GM12878 (cell line): ENCODE measurements at regions not wholly inside any gene's neighbourhood (a gene's known extent, or its start where the extent isn't known, plus 50 kb on each side); places are given as distances from the start of the nearest gene placed in this dataset.

Experiments used
- ATAC-seq: fragments of 200-7000 bp; cut with Tn5 transposase; 3 replicates; pipeline ENCODE4 v1.9.1; 2020; ENCODE audit warnings: mild to moderate bottlenecking, moderate library complexity
- BruUV-seq: library from RNA; stranded (reverse); fragments of 400-500 nt; replicated peaks from 2 replicates; lab custom pipeline; 2021; lab: Mats Ljungman, UMichigan
- CTCF ChIA-PET: fragments of 300-600 bp; sonication (Branson Sonifier 250); formaldehyde crosslinking; extraction: SDS; loops from one replicate; lab custom pipeline; 2021; ENCODE audit warnings: inconsistent platforms; lab: Yijun Ruan, JAX
- POLR2A ChIA-PET: fragments of 350-600 bp; formaldehyde crosslinking; extraction: SDS; loops from one replicate; lab custom pipeline; 2021; ENCODE audit warnings: inconsistent platforms; lab: Charles Lee
- RAD21 ChIA-PET: fragments of 300-600 bp; sonication (Branson Sonifier 250); formaldehyde crosslinking; loops from one replicate; lab custom pipeline; 2023; ENCODE audit warnings: antibody characterized with exemption; ENCODE audit not compliant: unreplicated experiment; lab: Charles Lee
- SMC1A ChIA-PET: fragments of 300-600 bp; sonication (Branson Sonifier 250); formaldehyde crosslinking; loops from one replicate; lab custom pipeline; 2023; ENCODE audit not compliant: unreplicated experiment, uncharacterized antibody; lab: Charles Lee
- DNase-seq: peaks from one replicate; pipeline ENCODE4 v3.0.0-alpha.2; 2011; ENCODE audit warnings: low read depth, low spot score
- FAIRE-seq: peaks from 3 replicates; lab custom pipeline; 2011; peaks lifted over from hg19 to GRCh38; lab: Jason Lieb, UNC
- H2AFZ ChIP-seq: 2 replicates; pipeline ENCODE4 v1.6.0; 2011; ENCODE audit warnings: low read depth, low read length, control low read depth; ENCODE audit not compliant: control insufficient read depth
- H3K27ac ChIP-seq: 2 replicates; pipeline ENCODE4 v1.5.1; 2011; ENCODE audit warnings: control low read depth; ENCODE audit not compliant: control insufficient read depth, insufficient read depth
- H3K27me3 ChIP-seq, 2 experiments: replicated peaks in 1 of 2; 2 replicates each; pipeline versions ENCODE4 v1.6.0 to v1.6.1; 2011; ENCODE audit warnings: low read length in 1 of 2; ENCODE audit not compliant: control insufficient read depth in 2 of 2, insufficient read depth in 2 of 2
- H3K36me3 ChIP-seq, 2 experiments: 2 replicates each; pipeline ENCODE4 v1.5.1; 2011; ENCODE audit warnings: low read length in 1 of 2; ENCODE audit not compliant: control insufficient read depth in 2 of 2, insufficient read depth in 2 of 2
- H3K4me1 ChIP-seq: 2 replicates; pipeline ENCODE4 v1.6.1; 2011; ENCODE audit warnings: mild to moderate bottlenecking, low read length, moderate library complexity, mixed read lengths; ENCODE audit not compliant: control insufficient read depth, insufficient read depth
- H3K4me2 ChIP-seq: 2 replicates; pipeline ENCODE4 v1.6.0; 2011; ENCODE audit warnings: control low read depth; ENCODE audit not compliant: control insufficient read depth, insufficient read depth
- H3K4me3 ChIP-seq: fragments of 200-600 bp; sonication (generic); 2 replicates; pipeline ENCODE4 v1.5.1; 2016
- H3K79me2 ChIP-seq: 2 replicates; pipeline ENCODE4 v1.6.0; 2011; ENCODE audit warnings: low read length; ENCODE audit not compliant: control insufficient read depth, insufficient read depth
- H3K9ac ChIP-seq: 2 replicates; pipeline ENCODE4 v1.8.0; 2011; ENCODE audit warnings: low read length, control low read depth, mixed read lengths; ENCODE audit not compliant: control insufficient read depth, insufficient read depth
- H3K9me3 ChIP-seq: replicated peaks from 3 replicates; pipeline ENCODE4 v1.5.1; 2011; ENCODE audit warnings: mild to moderate bottlenecking, low read length; ENCODE audit not compliant: control insufficient read depth, insufficient read depth
- H4K20me1 ChIP-seq: 2 replicates; pipeline ENCODE4 v1.6.0; 2011; ENCODE audit not compliant: control insufficient read depth, insufficient read depth
- ATF7 ChIP-seq: fragments of 450-650 bp; IDR thresholded peaks from 2 replicates; pipeline ENCODE4 v1.6.1; 2016; ENCODE audit warnings: low read depth, mild to moderate bottlenecking
- BMI1 ChIP-seq: fragments of 450-650 bp; IDR thresholded peaks from 2 replicates; pipeline ENCODE4 v1.6.1; 2016; ENCODE audit warnings: mild to moderate bottlenecking, moderate library complexity, borderline replicate concordance
- CREM ChIP-seq: IDR thresholded peaks from 2 replicates; pipeline ENCODE4 v1.6.1; 2014; ENCODE audit warnings: antibody characterized with exemption, low read depth
- HDGF ChIP-seq: fragments of 450-650 bp; IDR thresholded peaks from 2 replicates; pipeline ENCODE4 v1.6.1; 2016; ENCODE audit warnings: antibody characterized with exemption
- SMAD1 ChIP-seq: fragments of 450-650 bp; IDR thresholded peaks from 2 replicates; pipeline ENCODE4 v1.6.1; 2018; ENCODE audit warnings: mild to moderate bottlenecking, low read depth; ENCODE audit not compliant: partially characterized antibody
- ZBED1 ChIP-seq: IDR thresholded peaks from 2 replicates; pipeline ENCODE4 v1.6.1; 2016; ENCODE audit warnings: borderline replicate concordance
- ZNF274 ChIP-seq: IDR thresholded peaks from one replicate; pipeline ENCODE4 v1.8.0; 2011; ENCODE audit not compliant: insufficient read length, insufficient read depth
- WGBS: methylation state at CpG from one replicate; pipeline ENCODE4 v1.1.6; 2016; ENCODE audit warnings: low lambda C conversion rate; ENCODE audit not compliant: insufficient replicate concordance, insufficient coverage; ENCODE audit errors: missing lambda C conversion rate; 5-methylcytosine and 5-hydroxymethylcytosine counted together
- in situ Hi-C: fragments of 300-500 bp; cut with MboI; formaldehyde crosslinking; loops from 9 replicates; pipeline ENCODE4 v1.14.3; 2018; ENCODE audit warnings: mixed read lengths
- intact Hi-C: fragments of 100-400 bp; cut with micrococcal nuclease; formaldehyde crosslinking; loops from one replicate; pipeline ENCODE4 v1.14.2; 2022; ENCODE audit not compliant: unreplicated experiment
- TF ChIP-seq, protein P1 (sequence below): IDR thresholded peaks from 2 replicates; pipeline ENCODE4 v1.6.1; 2011; ENCODE audit warnings: low read depth, low read length, improper control_type of control experiment, borderline replicate concordance
- TF ChIP-seq, protein P2 (sequence below): fragments of 150-350 bp; IDR thresholded peaks from 2 replicates; pipeline ENCODE4 v1.6.1; 2016; ENCODE audit warnings: low read depth, low read length
- TF ChIP-seq, protein P3 (sequence below): IDR thresholded peaks from 2 replicates; pipeline ENCODE4 v1.6.1; 2012; ENCODE audit warnings: low read depth, low read length, improper control_type of control experiment
- TF ChIP-seq, protein P4 (sequence below): fragments of 450-650 bp; IDR thresholded peaks from 2 replicates; pipeline ENCODE4 v1.6.1; 2014; ENCODE audit warnings: mild to moderate bottlenecking
- TF ChIP-seq, protein P5 (sequence below): fragments of 450-650 bp; IDR thresholded peaks from 2 replicates; pipeline ENCODE4 v1.6.1; 2017; ENCODE audit warnings: mild to moderate bottlenecking, moderate library complexity
- TF ChIP-seq, protein P6 (sequence below): fragments of 450-650 bp; IDR thresholded peaks from 2 replicates; pipeline ENCODE4 v1.6.1; 2017; ENCODE audit warnings: low read depth, mild to moderate bottlenecking, moderate library complexity

DNA sequence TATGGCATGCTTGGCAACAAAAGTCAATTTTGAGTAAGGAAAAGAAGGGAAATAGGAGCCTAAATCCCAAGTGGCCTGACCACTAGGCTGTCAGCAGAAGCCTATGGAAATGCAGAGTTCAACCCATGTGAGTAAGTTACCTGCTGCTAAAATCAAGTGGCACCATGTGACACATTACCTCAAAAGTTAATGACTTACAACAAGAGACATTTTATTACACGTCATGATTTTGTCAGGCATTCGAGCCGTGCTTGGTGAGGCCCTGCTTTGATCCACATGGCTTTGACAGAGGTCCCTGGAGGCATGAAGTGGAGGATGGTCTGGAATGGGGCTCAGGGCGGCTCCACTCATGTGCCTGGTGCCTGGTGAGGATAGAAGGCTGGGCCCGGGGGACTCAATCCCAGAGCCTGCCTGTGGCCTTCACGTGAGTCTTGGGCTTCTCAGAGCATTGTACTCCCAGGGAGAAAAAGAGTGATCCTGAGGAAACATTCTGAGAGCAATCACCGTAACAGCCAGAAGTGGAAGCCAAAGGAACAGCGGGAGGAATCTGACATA is 339.1 kb upstream of the B3GAT1 start:
- Histone ChIP-seq H3K36me3 (no peaks in the 10 kb centered on the region), H4K20me1 (no peaks in the 10 kb centered on the region), H2AFZ (no peak overlapping the region), H3K27ac (no peak overlapping the region), H3K27me3 (no peaks in the 10 kb centered on the region; a peak in 1 of 4 replicates), H3K79me2 (no peaks in the 10 kb centered on the region), H3K4me2 (no peak overlapping the region), H3K4me1 (no peaks in the 10 kb centered on the region), H3K9ac (no peak overlapping the region), H3K4me3 (no peak overlapping the region), H3K9me3 (no peaks in the 10 kb centered on the region)
- ATAC-seq (no peak), DNase-seq (no peak), FAIRE-seq (no peak)
- POLR2A ChIA-PET, result no interaction called here
- RAD21 ChIA-PET, result no interaction called here
- TF ChIP-seq, protein P1, sequence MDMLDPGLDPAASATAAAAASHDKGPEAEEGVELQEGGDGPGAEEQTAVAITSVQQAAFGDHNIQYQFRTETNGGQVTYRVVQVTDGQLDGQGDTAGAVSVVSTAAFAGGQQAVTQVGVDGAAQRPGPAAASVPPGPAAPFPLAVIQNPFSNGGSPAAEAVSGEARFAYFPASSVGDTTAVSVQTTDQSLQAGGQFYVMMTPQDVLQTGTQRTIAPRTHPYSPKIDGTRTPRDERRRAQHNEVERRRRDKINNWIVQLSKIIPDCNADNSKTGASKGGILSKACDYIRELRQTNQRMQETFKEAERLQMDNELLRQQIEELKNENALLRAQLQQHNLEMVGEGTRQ, result no peak
- TF ChIP-seq, protein P2, sequence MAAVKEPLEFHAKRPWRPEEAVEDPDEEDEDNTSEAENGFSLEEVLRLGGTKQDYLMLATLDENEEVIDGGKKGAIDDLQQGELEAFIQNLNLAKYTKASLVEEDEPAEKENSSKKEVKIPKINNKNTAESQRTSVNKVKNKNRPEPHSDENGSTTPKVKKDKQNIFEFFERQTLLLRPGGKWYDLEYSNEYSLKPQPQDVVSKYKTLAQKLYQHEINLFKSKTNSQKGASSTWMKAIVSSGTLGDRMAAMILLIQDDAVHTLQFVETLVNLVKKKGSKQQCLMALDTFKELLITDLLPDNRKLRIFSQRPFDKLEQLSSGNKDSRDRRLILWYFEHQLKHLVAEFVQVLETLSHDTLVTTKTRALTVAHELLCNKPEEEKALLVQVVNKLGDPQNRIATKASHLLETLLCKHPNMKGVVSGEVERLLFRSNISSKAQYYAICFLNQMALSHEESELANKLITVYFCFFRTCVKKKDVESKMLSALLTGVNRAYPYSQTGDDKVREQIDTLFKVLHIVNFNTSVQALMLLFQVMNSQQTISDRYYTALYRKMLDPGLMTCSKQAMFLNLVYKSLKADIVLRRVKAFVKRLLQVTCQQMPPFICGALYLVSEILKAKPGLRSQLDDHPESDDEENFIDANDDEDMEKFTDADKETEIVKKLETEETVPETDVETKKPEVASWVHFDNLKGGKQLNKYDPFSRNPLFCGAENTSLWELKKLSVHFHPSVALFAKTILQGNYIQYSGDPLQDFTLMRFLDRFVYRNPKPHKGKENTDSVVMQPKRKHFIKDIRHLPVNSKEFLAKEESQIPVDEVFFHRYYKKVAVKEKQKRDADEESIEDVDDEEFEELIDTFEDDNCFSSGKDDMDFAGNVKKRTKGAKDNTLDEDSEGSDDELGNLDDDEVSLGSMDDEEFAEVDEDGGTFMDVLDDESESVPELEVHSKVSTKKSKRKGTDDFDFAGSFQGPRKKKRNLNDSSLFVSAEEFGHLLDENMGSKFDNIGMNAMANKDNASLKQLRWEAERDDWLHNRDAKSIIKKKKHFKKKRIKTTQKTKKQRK, result no peak
- TF ChIP-seq, protein P3, sequence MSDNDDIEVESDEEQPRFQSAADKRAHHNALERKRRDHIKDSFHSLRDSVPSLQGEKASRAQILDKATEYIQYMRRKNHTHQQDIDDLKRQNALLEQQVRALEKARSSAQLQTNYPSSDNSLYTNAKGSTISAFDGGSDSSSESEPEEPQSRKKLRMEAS, result no peak
- TF ChIP-seq CREM (no peak), ZBED1 (no peak), BMI1 (no peak), SMAD1 (no peak), ZNF274 (no peak), HDGF (no peak), ATF7 (no peak)
- TF ChIP-seq, protein P4, sequence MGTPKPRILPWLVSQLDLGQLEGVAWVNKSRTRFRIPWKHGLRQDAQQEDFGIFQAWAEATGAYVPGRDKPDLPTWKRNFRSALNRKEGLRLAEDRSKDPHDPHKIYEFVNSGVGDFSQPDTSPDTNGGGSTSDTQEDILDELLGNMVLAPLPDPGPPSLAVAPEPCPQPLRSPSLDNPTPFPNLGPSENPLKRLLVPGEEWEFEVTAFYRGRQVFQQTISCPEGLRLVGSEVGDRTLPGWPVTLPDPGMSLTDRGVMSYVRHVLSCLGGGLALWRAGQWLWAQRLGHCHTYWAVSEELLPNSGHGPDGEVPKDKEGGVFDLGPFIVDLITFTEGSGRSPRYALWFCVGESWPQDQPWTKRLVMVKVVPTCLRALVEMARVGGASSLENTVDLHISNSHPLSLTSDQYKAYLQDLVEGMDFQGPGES, result no peak
- TF ChIP-seq, protein P5, sequence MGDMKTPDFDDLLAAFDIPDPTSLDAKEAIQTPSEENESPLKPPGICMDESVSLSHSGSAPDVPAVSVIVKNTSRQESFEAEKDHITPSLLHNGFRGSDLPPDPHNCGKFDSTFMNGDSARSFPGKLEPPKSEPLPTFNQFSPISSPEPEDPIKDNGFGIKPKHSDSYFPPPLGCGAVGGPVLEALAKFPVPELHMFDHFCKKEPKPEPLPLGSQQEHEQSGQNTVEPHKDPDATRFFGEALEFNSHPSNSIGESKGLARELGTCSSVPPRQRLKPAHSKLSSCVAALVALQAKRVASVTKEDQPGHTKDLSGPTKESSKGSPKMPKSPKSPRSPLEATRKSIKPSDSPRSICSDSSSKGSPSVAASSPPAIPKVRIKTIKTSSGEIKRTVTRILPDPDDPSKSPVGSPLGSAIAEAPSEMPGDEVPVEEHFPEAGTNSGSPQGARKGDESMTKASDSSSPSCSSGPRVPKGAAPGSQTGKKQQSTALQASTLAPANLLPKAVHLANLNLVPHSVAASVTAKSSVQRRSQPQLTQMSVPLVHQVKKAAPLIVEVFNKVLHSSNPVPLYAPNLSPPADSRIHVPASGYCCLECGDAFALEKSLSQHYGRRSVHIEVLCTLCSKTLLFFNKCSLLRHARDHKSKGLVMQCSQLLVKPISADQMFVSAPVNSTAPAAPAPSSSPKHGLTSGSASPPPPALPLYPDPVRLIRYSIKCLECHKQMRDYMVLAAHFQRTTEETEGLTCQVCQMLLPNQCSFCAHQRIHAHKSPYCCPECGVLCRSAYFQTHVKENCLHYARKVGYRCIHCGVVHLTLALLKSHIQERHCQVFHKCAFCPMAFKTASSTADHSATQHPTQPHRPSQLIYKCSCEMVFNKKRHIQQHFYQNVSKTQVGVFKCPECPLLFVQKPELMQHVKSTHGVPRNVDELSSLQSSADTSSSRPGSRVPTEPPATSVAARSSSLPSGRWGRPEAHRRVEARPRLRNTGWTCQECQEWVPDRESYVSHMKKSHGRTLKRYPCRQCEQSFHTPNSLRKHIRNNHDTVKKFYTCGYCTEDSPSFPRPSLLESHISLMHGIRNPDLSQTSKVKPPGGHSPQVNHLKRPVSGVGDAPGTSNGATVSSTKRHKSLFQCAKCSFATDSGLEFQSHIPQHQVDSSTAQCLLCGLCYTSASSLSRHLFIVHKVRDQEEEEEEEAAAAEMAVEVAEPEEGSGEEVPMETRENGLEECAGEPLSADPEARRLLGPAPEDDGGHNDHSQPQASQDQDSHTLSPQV, result no peak
- TF ChIP-seq, protein P6, sequence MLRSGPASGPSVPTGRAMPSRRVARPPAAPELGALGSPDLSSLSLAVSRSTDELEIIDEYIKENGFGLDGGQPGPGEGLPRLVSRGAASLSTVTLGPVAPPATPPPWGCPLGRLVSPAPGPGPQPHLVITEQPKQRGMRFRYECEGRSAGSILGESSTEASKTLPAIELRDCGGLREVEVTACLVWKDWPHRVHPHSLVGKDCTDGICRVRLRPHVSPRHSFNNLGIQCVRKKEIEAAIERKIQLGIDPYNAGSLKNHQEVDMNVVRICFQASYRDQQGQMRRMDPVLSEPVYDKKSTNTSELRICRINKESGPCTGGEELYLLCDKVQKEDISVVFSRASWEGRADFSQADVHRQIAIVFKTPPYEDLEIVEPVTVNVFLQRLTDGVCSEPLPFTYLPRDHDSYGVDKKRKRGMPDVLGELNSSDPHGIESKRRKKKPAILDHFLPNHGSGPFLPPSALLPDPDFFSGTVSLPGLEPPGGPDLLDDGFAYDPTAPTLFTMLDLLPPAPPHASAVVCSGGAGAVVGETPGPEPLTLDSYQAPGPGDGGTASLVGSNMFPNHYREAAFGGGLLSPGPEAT, result no peak
- SMC1A ChIA-PET, result no interaction called here
- CTCF ChIA-PET, result no interaction called here
- BruUV-seq, result no TSS peak
- intact Hi-C loops (no loop called here), in situ Hi-C loops (no loop called here)
- 13% methylated on average over 8 of the region's 8 CpGs for WGBS
